ENCODE measurements at regions not wholly inside any gene's neighbourhood (a gene's known extent, or its start where the extent isn't known, plus 50 kb on each side); places are given as distances from the start of the nearest gene placed in this dataset.

DNA sequence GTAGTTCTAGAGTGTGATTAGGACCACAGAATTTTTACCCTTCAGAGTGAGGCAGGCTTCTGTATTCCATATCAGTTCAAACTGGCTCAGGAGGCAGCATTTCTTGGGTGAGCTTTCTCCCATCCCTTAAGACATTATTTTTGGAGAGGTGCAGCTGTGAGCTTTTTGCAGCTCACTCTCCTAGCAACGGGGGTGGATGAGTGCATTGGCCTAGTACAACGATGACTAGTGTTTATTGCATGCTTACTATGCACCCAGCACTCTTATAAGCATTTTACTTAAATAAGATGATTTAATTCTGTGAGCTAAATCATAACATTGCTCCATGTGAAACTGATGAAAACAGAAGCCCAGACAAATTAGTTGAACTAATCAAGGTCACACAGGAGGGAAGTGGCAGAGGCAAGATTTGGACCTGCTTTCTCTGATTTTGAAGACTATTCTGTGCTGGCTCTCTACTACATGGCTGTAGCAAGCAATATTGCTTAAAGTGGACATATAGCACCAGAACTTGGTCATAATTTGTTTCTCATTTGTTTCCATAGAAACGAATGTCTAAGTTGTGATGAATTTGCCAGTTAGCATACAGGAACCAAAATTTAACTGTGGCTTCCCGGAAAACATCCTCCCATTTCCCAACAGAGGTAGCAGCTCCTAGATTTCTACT lies 372.1 kb upstream of the RIOK2 start:
- TF ChIP-seq, protein P1, sequence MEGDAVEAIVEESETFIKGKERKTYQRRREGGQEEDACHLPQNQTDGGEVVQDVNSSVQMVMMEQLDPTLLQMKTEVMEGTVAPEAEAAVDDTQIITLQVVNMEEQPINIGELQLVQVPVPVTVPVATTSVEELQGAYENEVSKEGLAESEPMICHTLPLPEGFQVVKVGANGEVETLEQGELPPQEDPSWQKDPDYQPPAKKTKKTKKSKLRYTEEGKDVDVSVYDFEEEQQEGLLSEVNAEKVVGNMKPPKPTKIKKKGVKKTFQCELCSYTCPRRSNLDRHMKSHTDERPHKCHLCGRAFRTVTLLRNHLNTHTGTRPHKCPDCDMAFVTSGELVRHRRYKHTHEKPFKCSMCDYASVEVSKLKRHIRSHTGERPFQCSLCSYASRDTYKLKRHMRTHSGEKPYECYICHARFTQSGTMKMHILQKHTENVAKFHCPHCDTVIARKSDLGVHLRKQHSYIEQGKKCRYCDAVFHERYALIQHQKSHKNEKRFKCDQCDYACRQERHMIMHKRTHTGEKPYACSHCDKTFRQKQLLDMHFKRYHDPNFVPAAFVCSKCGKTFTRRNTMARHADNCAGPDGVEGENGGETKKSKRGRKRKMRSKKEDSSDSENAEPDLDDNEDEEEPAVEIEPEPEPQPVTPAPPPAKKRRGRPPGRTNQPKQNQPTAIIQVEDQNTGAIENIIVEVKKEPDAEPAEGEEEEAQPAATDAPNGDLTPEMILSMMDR (IDR thresholded peaks at IDR 0.05; ENCODE audit: low read depth, low read length) = no peak
- DNase-seq (ENCODE audit: extremely low read depth, low read depth) = no peak

DNA sequence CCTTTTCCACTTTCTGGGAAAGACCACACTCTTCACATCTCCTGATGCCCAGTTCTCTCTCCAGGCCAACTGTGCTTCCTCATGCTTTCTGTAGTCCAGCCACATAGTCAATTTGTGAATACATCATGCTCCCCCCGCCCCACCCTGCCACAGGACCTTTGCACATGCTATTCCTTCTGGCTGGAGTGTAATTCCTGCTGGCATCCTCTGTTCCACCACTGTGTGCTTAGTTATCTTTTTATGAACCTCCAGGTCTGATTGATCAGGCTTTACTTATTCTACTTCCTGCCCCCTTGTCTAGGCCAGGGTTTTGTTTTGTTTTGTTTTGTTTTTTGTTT lies 372.6 kb upstream of the RIOK2 start:
- TF ChIP-seq, protein P1 (IDR thresholded peaks at IDR 0.05; ENCODE audit: low read depth, low read length) = no peak
- DNase-seq (ENCODE audit: extremely low read depth, low read depth) = no peak

DNA sequence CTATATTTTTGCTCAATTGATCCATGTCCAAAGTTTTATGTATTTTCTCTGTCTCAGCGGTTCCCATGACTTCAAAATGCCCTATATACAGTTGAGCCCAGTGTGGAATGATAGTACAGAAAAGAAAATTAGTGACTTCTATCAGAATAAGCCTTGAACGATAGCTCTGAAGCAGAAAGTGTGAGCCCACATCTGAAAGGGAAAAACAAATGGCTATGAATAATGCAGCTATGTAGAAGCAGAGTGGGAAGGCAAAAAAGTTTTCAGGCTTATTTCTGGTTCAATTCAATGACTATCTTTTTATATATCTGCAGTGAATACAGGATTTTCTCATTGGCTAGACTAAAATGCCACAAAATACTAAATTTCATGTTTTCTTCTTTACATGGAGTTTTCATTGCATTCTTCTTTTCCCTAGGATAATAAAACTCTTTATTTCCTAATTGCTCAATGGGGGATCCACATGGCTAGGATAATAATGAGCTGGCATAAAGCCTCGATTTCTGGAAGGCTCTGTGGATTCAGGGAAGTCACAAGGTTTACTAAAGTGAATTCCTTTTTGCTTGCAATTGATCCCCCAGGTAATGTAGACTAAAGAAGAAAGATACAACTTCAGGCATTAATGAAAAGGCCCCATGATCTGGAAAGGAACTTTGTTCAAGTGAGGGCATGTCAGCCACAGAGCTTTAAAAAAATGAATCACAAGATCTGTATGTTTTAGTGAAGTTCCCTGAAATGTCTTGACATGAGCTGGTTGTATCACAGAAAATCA lies 377.0 kb upstream of the RIOK2 start:
- TF ChIP-seq, protein P1 (IDR thresholded peaks at IDR 0.05; ENCODE audit: low read depth, low read length) = no peak
- no peak for DNase-seq (ENCODE audit: extremely low read depth, low read depth)

DNA sequence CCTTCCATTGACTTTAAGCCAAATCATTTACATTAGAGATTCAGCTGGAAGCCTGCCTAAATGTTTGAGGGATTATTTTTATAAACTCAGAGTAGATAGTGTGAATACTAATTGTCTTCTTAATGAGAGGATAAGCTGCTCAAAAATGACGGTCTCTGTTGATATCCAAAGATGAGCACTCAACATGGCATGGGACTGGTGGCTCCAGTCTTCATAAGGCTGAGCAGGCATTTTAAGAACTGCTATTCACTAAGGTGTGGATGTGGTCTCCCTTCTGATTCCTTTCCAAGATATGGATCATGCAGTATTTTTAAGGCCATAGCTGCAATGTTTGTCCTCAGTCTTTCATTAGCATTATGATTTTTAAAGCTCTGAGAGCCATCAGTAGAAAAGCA lies 377.5 kb upstream of the RIOK2 start:
- TF ChIP-seq, protein P1 (IDR thresholded peaks at IDR 0.05; ENCODE audit: low read depth, low read length) = no peak
- DNase-seq (ENCODE audit: extremely low read depth, low read depth) = no peak

DNA sequence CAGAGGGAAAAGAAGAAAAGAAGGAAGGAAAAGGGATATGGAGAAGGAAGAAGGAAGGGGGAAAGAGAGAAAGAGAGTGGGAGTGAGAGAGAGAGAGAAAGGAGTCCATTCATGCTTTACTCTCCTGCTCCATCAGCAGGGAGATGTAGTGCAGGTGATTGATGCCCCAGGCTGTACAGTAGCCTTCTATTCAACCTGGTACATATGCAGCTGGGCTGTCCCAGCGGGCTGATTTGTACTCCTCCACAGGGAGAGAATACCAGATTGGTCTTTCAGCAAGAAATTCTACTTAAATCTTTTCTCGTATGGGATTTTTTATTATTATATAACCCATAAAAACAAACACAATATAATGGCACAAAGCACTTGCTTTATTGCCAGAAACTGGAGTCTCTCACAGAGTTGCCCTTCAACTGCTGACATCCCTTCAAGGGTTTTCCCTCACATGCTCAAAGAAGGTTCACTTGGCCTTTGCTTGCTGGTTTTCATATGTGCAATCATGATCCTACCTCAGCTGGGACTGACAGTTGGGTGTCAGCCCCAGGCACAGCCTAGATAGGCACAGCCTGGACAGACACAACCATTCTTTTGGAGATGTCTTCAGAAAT lies 380.1 kb upstream of the RIOK2 start:
- TF ChIP-seq, protein P1 (IDR thresholded peaks at IDR 0.05; ENCODE audit: low read depth, low read length) = no peak
- DNase-seq (ENCODE audit: extremely low read depth, low read depth) = no peak

DNA sequence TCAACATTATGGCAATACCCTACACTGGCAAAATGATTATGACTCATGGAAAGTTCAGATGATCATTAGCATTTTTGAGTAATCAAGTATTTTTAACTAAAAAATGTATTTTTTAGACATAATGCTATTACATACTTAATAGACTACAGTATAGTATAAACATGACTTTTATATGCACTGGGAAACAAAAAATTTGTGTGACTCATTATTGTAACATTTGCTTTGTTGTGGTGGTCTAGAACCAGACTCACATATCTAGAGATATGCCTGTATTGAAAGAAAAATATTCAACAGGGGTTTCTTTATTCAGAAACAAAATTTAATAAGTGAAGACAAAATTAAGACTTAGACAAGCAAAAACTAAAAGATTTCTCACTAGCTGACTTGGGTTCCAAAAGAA lies 385.3 kb upstream of the RIOK2 start:
- DNase-seq (ENCODE audit: extremely low read depth, low read depth) = no peak
- TF ChIP-seq, protein P1 (IDR thresholded peaks at IDR 0.05; ENCODE audit: low read depth, low read length) = no peak

DNA sequence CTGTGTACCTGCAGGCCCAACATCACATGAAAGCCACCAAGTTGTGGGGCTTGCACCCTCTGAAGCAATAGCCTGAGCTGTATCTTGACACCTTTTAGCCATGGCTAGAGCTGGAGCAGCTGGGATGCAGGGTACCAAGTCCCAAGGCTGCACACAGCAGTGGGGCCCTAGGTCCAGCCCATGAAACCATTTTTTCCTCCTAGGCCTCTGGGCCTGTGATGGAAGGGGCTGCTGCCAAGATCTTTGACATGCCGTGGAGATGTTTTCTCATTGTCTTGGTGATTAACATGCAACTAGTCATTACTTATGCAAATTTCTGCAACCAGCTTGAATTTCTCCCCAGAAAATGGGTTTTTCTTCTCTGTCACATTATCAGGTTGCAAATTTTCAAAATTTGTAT lies 387.2 kb upstream of the RIOK2 start:
- DNase-seq (ENCODE audit: extremely low read depth, low read depth) = no peak
- TF ChIP-seq, protein P1 (IDR thresholded peaks at IDR 0.05; ENCODE audit: low read depth, low read length) = no peak

Data from AG09319 (cell line).